ENCODE measurements at regions not wholly inside any gene's neighbourhood (a gene's known extent, or its start where the extent isn't known, plus 50 kb on each side); places are given as distances from the start of the nearest gene placed in this dataset.

- peaks cover 10% of the 10 kb centered on the region for H3K4me1 ChIP-seq
- ATAC-seq (no peak), DNase-seq (no peak)
- H3K27me3 ChIP-seq (ENCODE audit: low read depth), result no peaks in the 10 kb centered on the region
- intact Hi-C loops (cut with DNase I), result no loop called here
- H3K36me3 ChIP-seq, result no peaks in the 10 kb centered on the region
- TF ChIP-seq CTCF (IDR thresholded peaks at IDR 0.05), result no peak
- H3K27ac ChIP-seq, result no peak overlapping the region
- no peak overlapping the region for H3K4me3 ChIP-seq
- no peaks in the 10 kb centered on the region for H3K9me3 ChIP-seq
Observed at GRCh38 chr13:44769686-44770085, 193.6 kb upstream of the TSC22D1 start.

GRCh38 chr13:44768775-44769581, 192.8 kb upstream of the TSC22D1 start:
- Histone ChIP-seq H3K27ac (no peak overlapping the region), H3K27me3 (ENCODE audit: low read depth) (no peaks in the 10 kb centered on the region), H3K9me3 (no peaks in the 10 kb centered on the region), H3K4me1 (peaks cover 10% of the 10 kb centered on the region), H3K36me3 (no peaks in the 10 kb centered on the region), H3K4me3 (no peak overlapping the region)
- DNase-seq (no peak), ATAC-seq (peak; percentile 39 to 49)
- TF ChIP-seq CTCF (IDR thresholded peaks at IDR 0.05), result no peak
- intact Hi-C loops (cut with DNase I), result no loop called here

- Histone ChIP-seq H3K4me1 (peaks cover 10% of the 10 kb centered on the region), H3K36me3 (no peaks in the 10 kb centered on the region), H3K27ac (no peak overlapping the region), H3K4me3 (no peak overlapping the region), H3K9me3 (no peaks in the 10 kb centered on the region), H3K27me3 (ENCODE audit: low read depth) (no peaks in the 10 kb centered on the region)
- intact Hi-C loops (cut with DNase I), result no loop called here
- no peak for DNase-seq
- TF ChIP-seq CTCF (IDR thresholded peaks at IDR 0.05), result no peak
- ATAC-seq, result no peak
Observed at GRCh38 chr13:44768239-44768638, 192.1 kb upstream of the TSC22D1 start.

- H3K36me3 ChIP-seq, result no peaks in the 10 kb centered on the region
- DNase-seq, result no peak
- H3K4me3 ChIP-seq, result no peak overlapping the region
- no peak overlapping the region for H3K27ac ChIP-seq
- peaks cover 10% of the 10 kb centered on the region for H3K4me1 ChIP-seq
- TF ChIP-seq CTCF (IDR thresholded peaks at IDR 0.05), result no peak
- H3K9me3 ChIP-seq, result no peaks in the 10 kb centered on the region
- intact Hi-C loops (cut with DNase I), result no loop called here
- no peak for ATAC-seq
- no peaks in the 10 kb centered on the region for H3K27me3 ChIP-seq (ENCODE audit: low read depth)
Observed at GRCh38 chr13:44765001-44765471, 188.9 kb upstream of the TSC22D1 start.

- peaks cover 10% of the 10 kb centered on the region for H3K4me1 ChIP-seq
- H3K9me3 ChIP-seq, result no peaks in the 10 kb centered on the region
- intact Hi-C loops (cut with DNase I), result no loop called here
- TF ChIP-seq CTCF (IDR thresholded peaks at IDR 0.05), result no peak
- H3K27ac ChIP-seq, result no peak overlapping the region
- DNase-seq, result no peak
- ATAC-seq, result no peak
- H3K27me3 ChIP-seq (ENCODE audit: low read depth), result no peaks in the 10 kb centered on the region
- H3K36me3 ChIP-seq, result no peaks in the 10 kb centered on the region
- H3K4me3 ChIP-seq, result no peak overlapping the region
Observed at GRCh38 chr13:44764302-44764692, 188.2 kb upstream of the TSC22D1 start.
